Stimulated activated memory B cell treated with anti-CD40 and anti-IgM and Interleukin-4, amounts not matched to agents 10 μg/mL and 1 μg/mL and 100 μg/mL, for 72 hours (primary cell): ENCODE measurements at regions not wholly inside any gene's neighbourhood (a gene's known extent, or its start where the extent isn't known, plus 50 kb on each side); places are given as distances from the start of the nearest gene placed in this dataset.
"Not testable (repeated sequence)": the region's sequence is repeated elsewhere in the genome, so short reads cannot be mapped to it uniquely, and the experiment has no call there.

Experiments
- ATAC-seq: fragments of 150-1000 bp; cut with Tn5 transposase; 2 replicates; pipeline ENCODE4 v1.10.0; 2021
- H3K27ac Mint-ChIP-seq: one replicate; pipeline ENCODE4 v1.8.0; 2022; ENCODE audit warnings: mild to moderate bottlenecking, mixed read lengths
- H3K27me3 Mint-ChIP-seq: one replicate; pipeline ENCODE4 v1.8.0; 2022; ENCODE audit warnings: mixed read lengths
- H3K36me3 Mint-ChIP-seq: one replicate; pipeline ENCODE4 v1.8.0; 2022; ENCODE audit warnings: mixed read lengths
- H3K4me1 Mint-ChIP-seq: one replicate; pipeline ENCODE4 v1.8.0; 2022; ENCODE audit warnings: mixed read lengths
- H3K4me3 Mint-ChIP-seq: one replicate; pipeline ENCODE4 v1.8.0; 2022; ENCODE audit warnings: mild to moderate bottlenecking, moderate library complexity, mixed read lengths
- H3K9me3 Mint-ChIP-seq: one replicate; pipeline ENCODE4 v1.8.0; 2022; ENCODE audit warnings: mixed read lengths

DNA sequence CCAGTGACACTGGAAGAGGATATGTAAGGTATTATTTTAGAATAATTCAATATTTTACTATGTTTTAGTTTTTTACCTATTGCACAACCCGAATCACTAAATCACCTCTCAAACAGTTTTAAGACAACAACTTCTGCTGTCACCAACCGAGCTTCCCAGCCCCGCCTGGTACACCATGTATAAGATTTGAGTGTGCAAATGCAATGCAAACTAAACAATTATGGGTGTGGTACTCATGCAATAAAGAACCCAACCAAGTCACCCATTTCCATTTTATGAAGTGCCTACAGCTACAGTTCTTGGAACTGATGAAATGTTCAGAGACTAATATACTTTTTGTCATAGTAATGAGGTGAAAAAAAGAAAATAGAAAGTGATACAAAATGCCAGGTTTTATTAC is 256.2 kb downstream of the TAFA4 start:
- Mint-ChIP-seq H3K36me3 (no peaks in the 10 kb centered on the region), H3K27ac (no peak overlapping the region), H3K9me3 (no peaks in the 10 kb centered on the region), H3K4me1 (no peaks in the 10 kb centered on the region), H3K27me3 (no peaks in the 10 kb centered on the region), H3K4me3 (no peak overlapping the region)
- no peak for ATAC-seq

GRCh38 chr3:68667346-68667745 is 265.0 kb downstream of the TAFA4 start:
- no peak overlapping the region for H3K27ac Mint-ChIP-seq
- no peak for ATAC-seq
- no peaks in the 10 kb centered on the region for H3K36me3 Mint-ChIP-seq
- no peaks in the 10 kb centered on the region for H3K27me3 Mint-ChIP-seq
- H3K9me3 Mint-ChIP-seq = no peaks in the 10 kb centered on the region
- no peaks in the 10 kb centered on the region for H3K4me1 Mint-ChIP-seq
- H3K4me3 Mint-ChIP-seq = no peak overlapping the region

DNA sequence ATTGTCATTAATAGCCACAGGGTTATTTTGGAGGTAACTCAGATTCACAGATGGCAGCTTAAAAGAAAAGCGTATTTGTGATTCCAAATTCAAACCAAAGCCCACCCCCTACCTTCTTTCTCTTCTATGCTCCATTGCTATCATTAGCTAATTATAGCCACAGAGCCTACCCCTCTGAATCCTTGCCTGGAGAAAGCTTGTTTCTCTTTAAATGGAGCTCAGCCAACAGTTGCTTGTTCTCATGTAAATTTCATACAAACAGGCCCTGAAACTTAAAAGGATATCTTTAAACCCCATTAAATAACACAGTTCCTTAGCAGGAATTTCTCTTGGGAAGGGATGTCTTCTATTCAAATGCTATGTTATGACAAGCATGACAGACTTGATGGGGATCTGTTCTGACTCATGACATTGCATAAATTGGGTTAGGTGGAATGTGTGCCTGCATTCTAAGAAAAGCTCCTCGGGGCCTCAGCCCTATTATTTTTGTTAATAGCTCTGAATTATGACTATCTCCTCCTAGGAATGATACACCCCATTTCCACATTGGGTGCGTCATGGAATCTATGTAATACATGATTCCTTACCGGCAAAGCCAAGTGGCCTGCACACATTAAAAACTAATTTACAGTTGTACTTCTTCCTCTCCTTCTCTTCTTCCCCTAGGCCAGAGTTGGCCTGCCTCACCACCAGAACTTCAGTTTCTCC is 265.8 kb downstream of the TAFA4 start:
- ATAC-seq = no peak
- H3K27ac Mint-ChIP-seq = no peak overlapping the region
- no peaks in the 10 kb centered on the region for H3K27me3 Mint-ChIP-seq

GRCh38 chr3:68664276-68664675 is 268.1 kb downstream of the TAFA4 start:
- no peak for ATAC-seq
- Mint-ChIP-seq H3K4me1 (no peaks in the 10 kb centered on the region), H3K27me3 (no peaks in the 10 kb centered on the region), H3K4me3 (no peak overlapping the region), H3K9me3 (no peaks in the 10 kb centered on the region), H3K27ac (no peak overlapping the region), H3K36me3 (no peaks in the 10 kb centered on the region)

More for the DNA sequence above, 265.8 kb downstream of the TAFA4 start:
- H3K4me1 Mint-ChIP-seq = no peaks in the 10 kb centered on the region
- no peak overlapping the region for H3K4me3 Mint-ChIP-seq
- H3K36me3 Mint-ChIP-seq = no peaks in the 10 kb centered on the region
- no peaks in the 10 kb centered on the region for H3K9me3 Mint-ChIP-seq

DNA sequence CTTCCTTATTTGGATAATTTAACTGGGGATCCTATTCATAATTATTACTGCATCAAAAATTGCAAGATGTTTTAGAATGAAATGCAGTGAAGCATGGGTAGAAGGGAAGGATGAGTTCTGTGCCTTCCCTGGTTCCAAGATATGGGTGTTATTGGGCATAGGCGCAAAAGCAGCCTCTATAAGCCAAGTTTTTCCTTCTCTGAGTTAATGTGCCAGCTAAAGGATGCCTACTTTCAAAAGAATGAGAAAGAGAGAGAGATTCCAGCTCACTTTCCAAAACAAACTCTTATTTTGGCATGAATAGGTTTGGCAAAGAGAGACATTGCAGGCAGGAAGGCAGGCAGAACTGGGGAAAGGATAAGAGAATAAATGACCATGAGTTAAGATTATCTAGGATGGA is 270.2 kb downstream of the TAFA4 start:
- no peaks in the 10 kb centered on the region for H3K4me1 Mint-ChIP-seq
- H3K4me3 Mint-ChIP-seq = no peak overlapping the region
- no peaks in the 10 kb centered on the region for H3K36me3 Mint-ChIP-seq
- H3K27me3 Mint-ChIP-seq = no peaks in the 10 kb centered on the region
- no peak for ATAC-seq
- no peaks in the 10 kb centered on the region for H3K9me3 Mint-ChIP-seq
- no peak overlapping the region for H3K27ac Mint-ChIP-seq

DNA sequence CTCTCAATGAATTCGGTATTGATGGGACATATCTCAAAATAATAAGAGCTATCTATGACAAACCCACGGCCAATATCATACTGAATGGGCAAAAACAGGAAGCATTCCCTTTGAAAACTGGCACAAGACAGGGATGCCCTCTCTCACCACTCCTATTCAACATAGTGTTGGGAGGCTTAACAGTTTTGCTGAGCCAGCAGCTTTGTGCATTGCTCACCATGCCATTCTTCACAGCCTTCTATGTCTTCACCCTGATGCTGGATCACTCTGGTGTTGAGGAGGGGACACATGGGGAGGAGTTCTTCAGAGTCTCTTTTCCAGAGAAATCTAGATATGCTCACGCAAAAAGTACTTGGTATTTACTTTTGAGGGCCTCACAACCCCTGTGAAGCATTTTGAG is 281.7 kb downstream of the TAFA4 start:
- not testable (repeated sequence) for H3K4me3 Mint-ChIP-seq, H3K27ac Mint-ChIP-seq, H3K4me1 Mint-ChIP-seq, H3K36me3 Mint-ChIP-seq, H3K27me3 Mint-ChIP-seq, ATAC-seq, H3K9me3 Mint-ChIP-seq

GRCh38 chr3:68648494-68648893 is 283.9 kb downstream of the TAFA4 start:
- Mint-ChIP-seq H3K27ac (no peak overlapping the region), H3K4me1 (no peaks in the 10 kb centered on the region), H3K36me3 (no peaks in the 10 kb centered on the region), H3K9me3 (peaks cover 7% of the 10 kb centered on the region), H3K27me3 (no peaks in the 10 kb centered on the region), H3K4me3 (no peak overlapping the region)
- no peak for ATAC-seq

DNA sequence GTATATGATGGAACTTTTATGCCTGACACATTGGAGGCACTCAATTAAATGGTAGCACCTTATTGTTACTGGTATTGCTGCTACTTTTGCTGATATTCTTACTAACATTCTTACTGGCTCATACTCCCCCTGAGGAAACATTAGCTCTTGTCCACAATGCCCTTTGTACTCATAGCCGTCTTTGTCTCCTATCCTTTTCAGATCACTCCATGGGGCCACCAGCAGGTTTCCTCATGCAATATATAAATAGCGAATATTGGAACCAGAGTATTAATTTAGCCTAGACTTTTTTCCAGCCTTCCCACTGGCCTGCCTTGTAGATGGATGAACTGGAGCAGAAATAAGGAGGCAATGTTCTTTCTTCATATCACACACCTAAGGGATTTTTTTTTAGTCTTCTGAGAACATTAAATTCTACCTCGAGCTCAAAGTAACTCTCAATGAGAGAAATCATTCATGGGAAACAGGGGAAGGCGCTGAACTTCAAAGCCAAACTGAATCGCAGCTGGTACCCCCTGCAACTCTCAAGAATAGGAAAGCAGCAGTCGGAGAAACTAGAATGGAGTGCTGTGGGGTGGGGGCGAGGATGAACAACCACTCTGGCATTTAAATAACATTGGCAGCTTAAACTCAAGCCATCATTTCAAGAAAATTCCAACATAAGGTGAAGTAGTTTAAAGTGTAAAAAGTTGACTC is 300.3 kb downstream of the TAFA4 start:
- no peaks in the 10 kb centered on the region for H3K4me1 Mint-ChIP-seq
- no peaks in the 10 kb centered on the region for H3K9me3 Mint-ChIP-seq
- no peaks in the 10 kb centered on the region for H3K36me3 Mint-ChIP-seq
- H3K4me3 Mint-ChIP-seq = no peak overlapping the region
- no peaks in the 10 kb centered on the region for H3K27me3 Mint-ChIP-seq
- ATAC-seq = no peak
- no peak overlapping the region for H3K27ac Mint-ChIP-seq

DNA sequence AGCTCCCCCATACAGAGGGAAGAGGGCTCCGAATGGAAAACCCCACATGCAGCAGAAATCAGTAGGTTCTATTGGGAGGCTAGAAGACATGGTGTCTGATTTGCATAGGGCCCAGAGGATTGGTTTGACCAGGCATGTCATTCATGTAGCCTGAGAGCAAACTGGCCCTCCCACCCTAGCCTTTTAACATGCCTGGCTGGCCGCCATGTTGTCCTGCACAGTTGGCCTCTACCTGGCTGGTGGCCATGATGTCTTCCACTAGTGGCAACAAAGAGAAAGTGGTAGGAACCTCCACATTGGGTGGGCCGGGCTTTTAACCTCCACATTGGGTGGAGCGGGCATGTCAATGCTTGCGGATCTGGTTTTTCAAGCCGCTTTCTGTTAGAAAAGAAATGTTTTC is 312.1 kb downstream of the TAFA4 start:
- no peak for ATAC-seq
- no peak overlapping the region for H3K4me3 Mint-ChIP-seq
- H3K4me1 Mint-ChIP-seq = no peaks in the 10 kb centered on the region
- H3K9me3 Mint-ChIP-seq = peaks cover 11% of the 10 kb centered on the region
- no peaks in the 10 kb centered on the region for H3K36me3 Mint-ChIP-seq
- no peaks in the 10 kb centered on the region for H3K27me3 Mint-ChIP-seq
- H3K27ac Mint-ChIP-seq = no peak overlapping the region

DNA sequence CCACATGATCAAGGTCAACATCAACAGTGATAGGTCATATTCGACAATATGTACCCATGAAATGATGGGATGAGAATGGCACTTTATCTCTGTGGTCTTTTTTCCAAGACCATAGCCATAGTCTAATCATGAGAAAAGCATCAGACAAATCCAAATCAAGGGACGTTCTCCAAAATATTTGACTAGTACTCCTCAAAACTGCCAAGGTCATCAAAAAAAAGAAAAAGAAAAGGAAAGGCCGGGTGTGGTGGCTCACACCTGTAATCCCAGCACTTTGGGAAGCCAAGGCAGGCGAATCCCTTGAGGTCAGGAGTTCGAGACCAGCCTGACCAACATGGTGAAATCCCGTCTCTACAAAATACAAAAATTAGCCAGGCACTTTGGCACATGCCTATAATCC is 318.3 kb downstream of the TAFA4 start:
- peaks cover 14% of the 10 kb centered on the region for H3K9me3 Mint-ChIP-seq
- no peak overlapping the region for H3K27ac Mint-ChIP-seq
- no peaks in the 10 kb centered on the region for H3K36me3 Mint-ChIP-seq
- H3K4me3 Mint-ChIP-seq = no peak overlapping the region
- ATAC-seq = no peak
- no peaks in the 10 kb centered on the region for H3K27me3 Mint-ChIP-seq
- no peaks in the 10 kb centered on the region for H3K4me1 Mint-ChIP-seq

- no peak overlapping the region for H3K4me3 Mint-ChIP-seq
- no peak overlapping the region for H3K27ac Mint-ChIP-seq
- H3K36me3 Mint-ChIP-seq = no peaks in the 10 kb centered on the region
- no peak for ATAC-seq
- H3K9me3 Mint-ChIP-seq = peaks cover 3% of the 10 kb centered on the region
- no peaks in the 10 kb centered on the region for H3K27me3 Mint-ChIP-seq
- H3K4me1 Mint-ChIP-seq = no peaks in the 10 kb centered on the region
These were observed 361.0 kb downstream of the TAFA4 start for GRCh38 chr3:68571321-68571720.

DNA sequence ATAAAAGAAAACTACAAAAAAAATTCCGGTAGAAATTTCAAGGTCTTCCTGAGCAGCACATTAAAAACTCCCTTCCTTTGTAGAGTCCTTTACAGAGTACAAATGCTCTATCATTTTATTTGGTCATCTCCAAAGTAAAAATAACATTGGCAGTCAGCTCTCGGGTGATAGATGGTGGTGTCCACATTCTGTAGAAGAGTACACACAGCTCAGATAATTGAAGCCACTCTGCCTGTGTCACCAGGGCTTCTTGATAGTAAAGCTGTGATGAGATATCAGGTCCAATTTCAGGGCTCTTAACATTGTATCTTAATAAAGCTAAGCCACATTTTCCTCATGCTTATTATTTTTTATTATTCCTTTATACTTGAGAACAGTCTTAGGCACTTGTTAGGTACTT is 371.6 kb downstream of the TAFA4 start:
- peaks cover 2% of the 10 kb centered on the region for H3K9me3 Mint-ChIP-seq
- H3K27ac Mint-ChIP-seq = no peak overlapping the region
- H3K4me3 Mint-ChIP-seq = no peak overlapping the region
- no peaks in the 10 kb centered on the region for H3K27me3 Mint-ChIP-seq
- no peaks in the 10 kb centered on the region for H3K4me1 Mint-ChIP-seq
- no peaks in the 10 kb centered on the region for H3K36me3 Mint-ChIP-seq
- ATAC-seq = no peak

DNA sequence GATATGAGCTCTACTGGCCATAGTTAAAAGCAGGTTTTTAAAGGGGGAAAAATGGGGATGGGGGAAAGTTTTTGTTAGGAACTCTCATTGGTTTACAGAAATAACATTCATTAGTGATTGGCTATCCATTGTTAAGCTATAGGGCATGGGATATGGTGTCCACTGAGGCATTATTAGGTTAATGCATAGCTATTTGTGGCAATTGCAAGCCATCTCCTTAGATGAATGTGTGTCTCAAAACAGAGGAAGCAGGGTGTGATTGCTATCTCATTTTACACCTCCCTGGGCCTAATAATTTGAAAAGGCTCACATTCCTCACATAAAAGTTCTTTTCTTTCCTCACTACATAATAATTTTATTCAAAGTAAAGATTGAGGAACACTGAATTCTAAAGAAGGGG is 396.6 kb downstream of the TAFA4 start:
- Mint-ChIP-seq H3K27me3 (no peaks in the 10 kb centered on the region), H3K27ac (no peak overlapping the region)

GRCh38 chr3:68523330-68523729 is 409.0 kb downstream of the TAFA4 start:
- Mint-ChIP-seq H3K9me3 (no peaks in the 10 kb centered on the region), H3K27ac (no peak overlapping the region), H3K36me3 (no peaks in the 10 kb centered on the region), H3K4me3 (no peak overlapping the region), H3K27me3 (no peaks in the 10 kb centered on the region), H3K4me1 (no peaks in the 10 kb centered on the region)
- no peak for ATAC-seq

More for the DNA sequence above, 396.6 kb downstream of the TAFA4 start:
- H3K4me1 Mint-ChIP-seq = no peaks in the 10 kb centered on the region
- H3K9me3 Mint-ChIP-seq = peaks cover 2% of the 10 kb centered on the region
- H3K4me3 Mint-ChIP-seq = no peak overlapping the region
- ATAC-seq = no peak
- H3K36me3 Mint-ChIP-seq = no peaks in the 10 kb centered on the region

DNA sequence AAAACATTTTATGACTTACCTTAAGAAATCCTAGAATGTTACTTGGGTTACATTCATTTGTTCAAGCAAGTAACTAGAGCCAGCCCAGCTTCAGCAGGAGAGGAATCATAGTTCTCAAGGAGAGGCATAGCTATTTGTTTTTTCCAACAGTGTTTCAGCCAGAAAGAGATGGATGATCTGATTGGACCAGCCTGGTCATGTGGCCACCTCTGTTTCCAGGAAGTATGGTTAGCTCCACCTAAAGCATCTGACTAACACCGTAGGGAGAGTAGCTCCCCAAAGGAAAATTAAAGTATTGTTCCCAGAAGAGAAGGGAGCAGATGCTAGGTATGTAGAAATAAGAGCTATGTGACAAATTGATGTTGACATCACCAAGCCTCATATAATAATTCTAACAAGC is 417.1 kb downstream of the TAFA4 start:
- H3K36me3 Mint-ChIP-seq = no peaks in the 10 kb centered on the region
- no peak overlapping the region for H3K4me3 Mint-ChIP-seq
- H3K4me1 Mint-ChIP-seq = no peaks in the 10 kb centered on the region
- no peaks in the 10 kb centered on the region for H3K9me3 Mint-ChIP-seq
- ATAC-seq = no peak
- H3K27ac Mint-ChIP-seq = no peak overlapping the region
- no peaks in the 10 kb centered on the region for H3K27me3 Mint-ChIP-seq

- Mint-ChIP-seq H3K9me3 (peaks cover 4% of the 10 kb centered on the region), H3K27ac (no peak overlapping the region), H3K4me3 (no peak overlapping the region), H3K4me1 (no peaks in the 10 kb centered on the region), H3K27me3 (no peaks in the 10 kb centered on the region), H3K36me3 (no peaks in the 10 kb centered on the region)
- no peak for ATAC-seq
These were observed 428.1 kb downstream of the TAFA4 start for GRCh38 chr3:68504201-68504600.
